ENCODE measurements at regions not wholly inside any gene's neighbourhood (a gene's known extent, or its start where the extent isn't known, plus 50 kb on each side); places are given as distances from the start of the nearest gene placed in this dataset.

- no peak for TF ChIP-seq EZH2 (IDR thresholded peaks at IDR 0.05; ENCODE audit: borderline replicate concordance, low read depth, low read length, poor library complexity, severe bottlenecking)
- TF ChIP-seq CTCF (conservative IDR thresholded peaks at IDR 0.05; ENCODE audit: low read depth, low read length): no peak
Measured at GRCh38 chrX:8105531-8105930, 65.5 kb downstream of the VCX2 start.
